Renal cortex interstitium (tissue), 11 donors: ENCODE measurements at regions not wholly inside any gene's neighbourhood (a gene's known extent, or its start where the extent isn't known, plus 50 kb on each side); places are given as distances from the start of the nearest gene placed in this dataset.
"Not testable (repeated sequence)": the region's sequence is repeated elsewhere in the genome, so short reads cannot be mapped to it uniquely, and the experiment has no call there.

Experiments used
- DNase-seq, 11 donors: peaks; one replicate each; pipeline ENCODE4 v3.0.0-alpha.2; 2013; ENCODE audit warnings: low read depth in 9 of 11, low spot score in 4 of 11; ENCODE audit errors: extremely low read depth in 1 of 11

DNA sequence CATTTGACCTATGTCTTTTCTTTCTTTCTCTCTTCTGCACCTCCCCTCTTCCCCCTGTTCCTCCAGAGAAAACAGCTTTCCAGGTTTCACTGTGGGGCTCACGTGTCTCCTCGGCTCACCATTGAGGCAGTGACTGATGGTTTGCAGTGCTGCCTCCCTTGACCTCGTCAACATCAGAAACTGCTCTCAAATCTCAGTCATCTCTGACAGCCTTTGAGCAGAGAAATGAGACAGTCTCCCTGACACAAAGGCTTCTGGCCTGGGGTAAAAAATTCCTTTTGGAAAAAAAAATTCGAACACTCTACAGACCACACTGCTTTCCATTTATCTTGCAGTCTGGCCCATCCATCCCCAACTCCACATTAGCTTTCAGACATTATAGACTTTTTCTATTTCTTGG is 450.0 kb downstream of the TFAP2B start:
- DNase-seq: no peak

DNA sequence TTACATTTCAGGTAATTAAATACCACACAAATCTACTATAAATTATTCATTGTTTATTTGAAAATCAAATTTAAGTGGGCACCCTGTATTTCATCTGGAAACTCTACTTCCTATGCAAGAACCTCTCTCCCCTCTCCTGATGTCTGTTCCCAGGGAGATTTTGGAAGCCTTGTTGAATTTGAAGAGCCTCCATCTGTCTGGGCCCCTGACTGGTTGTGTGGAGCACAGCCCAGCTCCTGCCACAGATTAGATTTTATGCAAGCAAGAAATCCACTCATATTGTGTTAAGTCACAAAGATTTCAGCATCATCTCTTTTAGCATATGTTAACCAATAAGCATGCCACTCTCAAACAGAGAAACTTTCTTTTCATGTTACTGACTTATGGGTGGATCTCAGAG is 451.2 kb downstream of the TFAP2B start:
- DNase-seq: no peak

DNA sequence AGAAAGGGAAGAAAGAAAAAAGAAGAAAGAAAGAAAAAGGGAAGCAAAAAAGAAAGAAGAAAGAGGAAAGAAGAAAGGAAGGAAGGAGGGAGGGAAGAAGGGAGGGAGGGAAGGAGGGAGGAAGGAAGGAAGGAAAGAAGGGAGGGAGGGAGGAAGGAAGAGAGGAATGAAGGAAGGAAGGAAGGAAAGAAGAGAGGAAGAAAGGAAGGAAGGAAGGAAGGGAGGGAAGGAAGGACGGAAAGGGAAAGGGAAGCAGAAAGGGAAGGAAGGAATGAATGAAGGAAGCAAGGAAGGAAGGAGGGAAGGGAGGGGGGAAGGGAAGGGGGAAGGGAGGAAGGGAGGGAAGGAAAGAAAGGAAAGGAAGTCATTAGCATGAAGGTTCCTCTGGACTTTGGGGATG is 452.9 kb downstream of the TFAP2B start:
- no peak for DNase-seq

DNA sequence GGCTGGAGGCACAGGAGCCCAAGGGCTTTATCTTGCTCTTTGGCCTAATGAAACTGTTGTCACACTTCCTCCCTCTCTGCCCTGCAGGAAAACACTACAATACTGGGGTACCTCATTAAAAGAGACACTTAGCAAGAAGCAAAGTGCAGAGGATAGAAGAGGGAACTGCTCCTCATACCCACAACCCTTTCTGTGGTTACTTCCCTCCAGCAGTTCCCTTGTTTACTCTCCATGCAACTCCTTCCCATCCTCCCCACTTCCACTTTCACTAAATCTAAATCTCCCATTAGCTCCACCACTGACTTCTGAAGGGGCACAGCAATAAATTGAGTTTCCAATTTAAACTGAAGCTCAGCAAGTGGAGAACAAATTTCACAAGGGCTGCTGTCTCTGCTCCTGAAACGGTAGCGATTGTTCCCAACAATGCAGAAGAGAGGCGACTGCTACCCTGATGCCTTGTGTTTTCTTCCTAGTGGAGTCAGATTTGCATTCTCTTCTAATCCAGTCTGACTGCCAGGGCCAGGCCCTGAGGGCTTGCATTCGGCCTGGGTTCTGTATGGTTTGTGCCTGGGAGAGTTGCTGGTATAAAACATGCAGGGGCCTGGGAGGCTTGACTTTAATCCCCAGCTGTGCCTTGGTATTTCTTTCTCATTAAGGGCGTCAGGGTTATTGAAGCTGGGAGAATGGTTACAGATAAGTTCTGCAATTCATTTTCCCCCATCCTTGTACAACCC is 454.7 kb downstream of the TFAP2B start:
- no peak for DNase-seq

DNA sequence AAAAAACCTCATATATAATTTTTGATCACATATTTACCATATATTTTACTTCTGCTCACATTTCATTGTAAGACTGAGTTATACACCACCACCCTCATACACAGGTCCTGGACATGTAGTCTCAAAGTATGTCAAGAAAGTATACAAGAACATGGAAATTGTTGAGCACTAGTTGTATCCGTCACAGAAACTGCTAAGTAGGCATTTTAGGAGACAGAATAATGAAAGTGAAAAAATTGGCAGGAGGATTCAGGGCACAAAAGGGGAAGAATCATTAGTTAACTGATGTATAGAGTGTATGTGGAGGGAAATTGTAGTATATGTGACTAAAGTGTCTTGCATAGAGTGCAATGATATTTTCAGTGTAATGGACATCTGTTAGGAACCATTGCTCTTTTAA is 458.8 kb downstream of the TFAP2B start:
- DNase-seq: no peak

DNA sequence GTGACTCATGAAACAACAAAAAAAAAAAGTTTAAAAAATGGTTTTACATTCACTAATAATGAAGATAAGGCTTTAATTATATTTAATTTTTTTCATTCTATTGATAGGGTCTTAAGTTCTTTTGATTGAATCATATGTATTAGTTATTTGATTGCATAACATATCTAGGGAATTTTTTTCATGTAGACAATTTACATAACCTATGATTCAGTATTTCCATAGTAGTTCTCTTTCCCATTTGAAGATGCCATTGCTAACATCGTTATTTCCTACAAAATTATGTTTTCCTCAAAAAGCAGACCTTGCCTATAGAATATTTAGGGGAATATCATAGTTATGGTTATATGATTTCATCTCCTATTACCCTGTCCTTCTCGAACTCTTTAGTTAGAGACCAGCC is 463.4 kb downstream of the TFAP2B start:
- DNase-seq: no peak

DNA sequence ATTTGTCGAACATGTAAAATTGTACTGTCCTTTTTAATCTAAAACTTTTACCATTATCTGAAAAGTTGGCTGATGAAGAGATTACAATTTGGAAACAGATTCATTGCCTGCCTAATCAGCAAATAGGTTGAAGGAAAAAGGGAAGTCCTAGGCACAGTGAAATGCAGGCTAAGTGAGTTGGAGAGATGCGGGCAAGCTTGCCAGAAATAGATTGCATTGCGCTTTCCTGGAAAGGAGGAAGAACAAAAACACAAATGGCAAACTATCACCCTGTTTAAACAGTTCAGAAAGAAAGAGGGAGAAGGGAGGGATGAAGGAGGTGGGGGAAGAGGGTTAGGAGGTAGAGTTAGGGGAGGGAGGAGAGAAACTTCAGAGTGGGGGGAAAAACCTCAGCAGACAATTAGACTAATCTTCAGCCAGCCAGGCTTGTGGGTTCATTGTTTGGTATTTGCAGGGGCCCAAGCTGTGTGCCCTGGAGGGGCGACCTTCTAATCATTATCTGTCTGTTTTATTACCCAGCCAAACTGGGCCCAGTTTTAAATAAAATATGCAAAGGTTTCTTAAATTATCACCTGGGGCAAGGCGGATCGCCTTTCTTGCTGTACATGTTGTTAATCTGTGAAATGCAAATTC is 465.2 kb downstream of the TFAP2B start:
- DNase-seq: no peak

DNA sequence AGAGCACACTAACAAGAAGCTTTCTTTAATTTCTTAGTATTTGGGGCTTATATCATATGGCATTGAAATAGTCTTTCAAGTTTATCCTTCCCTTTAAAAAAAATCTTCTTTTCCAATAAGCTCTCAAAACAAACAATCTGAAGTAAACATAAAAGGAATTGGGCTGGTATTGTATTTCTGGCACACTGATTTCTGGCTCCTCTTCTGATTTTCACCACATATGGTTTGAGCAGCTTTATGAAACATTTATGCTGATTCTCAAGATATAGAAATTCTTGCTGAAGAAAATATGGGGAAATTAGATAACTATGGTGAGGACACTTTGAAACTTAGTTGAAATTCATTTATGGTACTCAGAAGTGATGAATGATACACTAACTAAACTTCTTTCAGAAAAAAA is 467.2 kb downstream of the TFAP2B start:
- no peak for DNase-seq

DNA sequence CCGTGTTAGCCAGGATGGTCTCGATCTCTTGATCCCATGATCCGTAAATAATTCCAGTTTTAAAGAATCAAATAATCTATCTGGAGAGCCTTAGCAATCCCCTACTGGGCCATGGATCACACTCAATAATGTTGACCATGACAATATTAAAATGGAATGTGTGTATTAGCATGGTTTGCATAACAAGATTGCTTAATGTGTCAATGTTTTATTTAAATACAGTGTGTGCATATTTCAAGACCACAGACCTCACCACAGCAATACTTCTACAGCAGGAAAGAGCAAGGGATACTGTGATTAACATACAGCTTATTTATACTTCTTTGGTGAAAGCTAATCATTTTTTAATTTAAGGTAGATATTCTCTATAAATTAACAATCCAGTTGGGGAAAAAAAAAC is 470.4 kb downstream of the TFAP2B start:
- DNase-seq: no peak

DNA sequence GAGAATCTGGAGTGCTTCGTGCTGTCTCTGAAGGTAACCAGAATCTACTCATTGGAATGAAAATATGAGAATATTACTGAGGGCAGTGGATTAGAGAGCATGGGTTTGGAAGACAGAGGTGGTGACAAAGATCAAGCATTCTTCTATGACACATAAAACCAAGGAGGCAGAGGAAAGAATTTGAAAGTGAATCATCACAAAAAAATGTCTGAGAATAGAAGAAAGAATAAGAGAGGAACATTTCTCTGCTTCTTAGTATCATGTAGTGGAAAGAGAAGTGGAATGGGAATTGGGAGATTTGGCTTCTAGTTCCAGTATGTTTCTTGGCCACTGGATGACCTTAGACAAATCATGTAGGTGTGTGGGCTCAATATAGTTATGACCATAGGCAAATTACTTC is 474.0 kb downstream of the TFAP2B start:
- no peak for DNase-seq

DNA sequence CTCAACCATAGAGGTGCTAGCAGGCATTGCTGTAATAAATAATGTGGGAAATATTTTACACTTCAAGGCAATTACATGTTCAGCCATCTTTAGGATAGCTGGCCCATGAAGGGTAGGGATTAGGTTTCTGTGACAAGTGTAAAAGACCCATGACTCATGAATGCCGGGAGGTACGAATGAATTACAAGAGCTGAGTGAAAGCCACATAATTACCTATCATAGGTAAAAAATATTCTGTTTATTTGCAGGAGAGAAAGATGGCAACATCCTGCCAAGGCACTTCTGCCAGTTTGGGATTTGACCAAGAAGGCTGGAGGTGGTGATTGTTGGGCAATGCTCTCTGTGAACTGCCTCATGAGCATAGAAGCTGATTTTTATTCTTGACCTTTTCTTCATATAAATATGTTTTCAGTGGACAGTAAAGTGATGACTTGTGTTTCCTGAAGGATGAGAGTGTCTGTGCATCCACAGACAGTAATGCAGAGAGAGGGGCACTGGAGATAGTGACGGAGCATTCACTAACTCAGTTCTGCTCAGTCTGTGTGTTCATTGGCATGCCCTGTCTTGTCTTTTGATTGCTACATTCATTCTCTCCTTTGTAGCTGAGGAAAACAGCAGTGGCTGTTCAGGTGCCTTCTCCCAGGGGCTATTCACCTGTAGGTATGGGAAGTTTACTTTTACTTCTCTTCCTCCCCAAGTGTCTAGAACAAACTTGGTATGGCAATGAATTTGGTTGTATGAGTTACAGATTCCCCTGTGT is 481.1 kb downstream of the TFAP2B start:
- DNase-seq: no peak

DNA sequence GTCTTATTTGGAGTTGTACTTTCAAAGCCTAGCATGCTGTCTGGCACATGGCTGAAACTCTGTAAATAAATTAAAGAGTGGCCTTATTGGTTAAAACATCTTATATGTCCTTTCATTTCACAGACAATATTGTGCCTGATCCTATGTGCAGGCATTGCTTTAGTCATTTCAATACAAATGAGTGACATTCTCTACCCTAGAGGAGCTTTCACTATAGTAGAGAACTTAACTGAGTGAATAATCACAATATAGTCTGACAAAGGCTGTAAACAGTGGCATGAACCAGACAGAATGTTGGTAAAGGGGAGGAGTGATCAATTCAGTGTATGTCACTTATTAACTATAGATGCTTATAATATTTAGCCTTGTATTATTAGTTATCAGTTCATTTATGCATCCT is 481.8 kb downstream of the TFAP2B start:
- DNase-seq: no peak

DNA sequence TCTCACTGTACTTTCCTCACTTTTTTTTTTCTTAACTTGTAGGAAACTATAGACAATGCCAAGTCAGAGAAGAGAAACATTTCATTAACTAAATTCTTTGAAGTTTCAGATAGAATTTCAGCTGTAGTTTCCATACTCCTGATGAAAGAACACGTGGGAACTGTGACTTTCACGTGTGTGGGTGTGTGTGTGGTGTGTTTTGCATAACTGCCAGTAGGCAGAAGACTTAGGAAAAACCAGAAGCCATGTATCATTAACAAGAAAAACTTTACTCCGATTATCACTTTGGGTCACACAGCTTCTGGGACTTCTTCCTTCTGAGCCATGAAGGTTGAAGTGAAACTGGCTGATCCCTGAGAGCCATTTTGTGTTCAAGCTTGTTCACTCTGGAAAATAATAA is 483.3 kb downstream of the TFAP2B start:
- DNase-seq: no peak

DNA sequence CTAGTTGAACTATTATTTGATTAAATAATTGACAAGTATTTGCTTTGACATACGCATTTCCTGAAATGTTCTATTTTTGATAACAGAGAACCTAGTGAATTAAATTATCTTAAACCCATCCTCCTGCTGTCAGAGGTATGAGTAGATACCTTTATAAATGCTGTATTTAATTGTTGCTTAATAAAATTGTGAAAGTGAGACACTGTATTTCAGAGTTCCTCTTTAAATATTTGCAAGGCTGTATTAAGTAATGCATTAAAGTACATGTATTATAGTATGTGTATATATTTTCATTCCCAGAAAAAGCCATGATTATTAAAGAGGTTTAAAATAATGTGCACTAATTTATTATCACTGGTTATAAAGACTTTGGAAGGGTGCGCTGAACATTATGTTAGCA is 483.8 kb downstream of the TFAP2B start:
- no peak for DNase-seq

DNA sequence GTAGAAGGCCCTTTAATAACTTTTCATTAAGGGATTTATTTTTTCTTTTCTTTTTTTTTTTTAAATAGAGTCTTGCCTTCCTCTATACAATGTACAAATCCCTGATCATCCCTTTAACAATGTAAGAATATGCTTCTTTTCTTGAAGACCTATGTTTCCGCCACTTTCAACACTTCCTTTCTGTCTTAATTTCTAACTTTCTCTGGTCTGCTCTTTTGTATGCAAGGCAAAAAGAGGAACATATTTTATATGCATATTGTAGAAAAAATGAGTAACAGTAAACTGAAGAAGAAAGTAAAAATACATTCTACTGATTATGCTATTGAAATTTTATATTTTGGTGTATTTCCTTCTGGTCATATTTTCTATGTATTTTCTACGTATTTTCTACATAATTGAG is 484.7 kb downstream of the TFAP2B start:
- no peak for DNase-seq

DNA sequence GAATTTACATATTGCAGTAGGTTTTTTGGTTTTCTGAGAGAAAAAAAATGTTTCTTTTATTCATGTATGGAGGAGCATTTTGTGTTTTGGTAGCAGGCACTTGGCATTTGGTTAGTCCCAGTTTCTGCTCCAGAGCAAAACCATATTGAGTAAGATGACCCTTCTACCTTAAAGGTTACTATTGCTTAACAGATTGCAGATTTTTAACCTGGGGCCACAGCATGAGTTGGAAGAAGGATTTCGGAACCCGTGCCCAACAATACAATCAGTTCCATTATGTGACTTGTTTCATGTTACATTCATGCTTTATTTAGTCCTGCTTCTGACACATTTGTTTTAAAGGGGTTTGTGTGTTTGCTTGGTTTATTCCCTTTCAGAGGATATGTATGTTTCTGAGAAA is 496.3 kb downstream of the TFAP2B start:
- no peak for DNase-seq

DNA sequence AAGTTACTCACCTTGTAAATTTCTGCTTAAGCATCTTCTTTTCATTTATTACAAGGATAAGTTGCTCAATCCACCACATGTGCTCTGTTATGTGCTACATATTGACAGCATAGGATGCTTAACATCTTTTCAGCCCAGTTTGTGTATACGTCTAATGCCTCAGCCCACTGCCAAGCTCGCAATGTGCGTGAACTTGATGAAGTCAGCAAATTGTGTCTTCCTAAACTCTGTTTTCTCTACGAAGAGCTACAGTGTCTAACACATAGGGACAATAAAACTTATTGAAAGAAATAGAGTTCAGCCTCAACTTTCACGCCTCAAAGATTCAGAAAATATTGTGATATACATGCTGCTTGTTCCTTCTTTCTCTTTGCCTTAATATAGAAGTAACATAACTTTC is 500.0 kb downstream of the TFAP2B start:
- DNase-seq: no peak

DNA sequence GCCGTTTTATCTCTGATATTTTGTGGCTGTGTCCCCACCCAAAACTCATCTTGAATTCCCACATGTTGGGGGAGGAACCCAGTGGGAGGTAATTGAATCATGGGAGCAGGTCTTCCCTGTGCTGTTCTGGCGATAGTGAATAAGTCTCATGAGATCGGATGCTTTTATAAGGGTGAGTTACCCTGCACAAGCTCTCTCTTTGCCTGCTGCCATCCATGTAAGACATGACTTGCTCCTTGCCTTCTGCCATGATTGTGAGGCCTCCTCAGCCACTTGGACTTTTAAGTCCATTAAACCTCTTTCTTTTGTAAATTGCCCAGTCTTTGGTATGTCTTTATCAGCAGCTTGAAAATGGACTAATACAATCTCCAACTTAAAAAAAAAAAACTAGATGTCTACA is 502.8 kb downstream of the TFAP2B start:
- not testable (repeated sequence) for DNase-seq

DNA sequence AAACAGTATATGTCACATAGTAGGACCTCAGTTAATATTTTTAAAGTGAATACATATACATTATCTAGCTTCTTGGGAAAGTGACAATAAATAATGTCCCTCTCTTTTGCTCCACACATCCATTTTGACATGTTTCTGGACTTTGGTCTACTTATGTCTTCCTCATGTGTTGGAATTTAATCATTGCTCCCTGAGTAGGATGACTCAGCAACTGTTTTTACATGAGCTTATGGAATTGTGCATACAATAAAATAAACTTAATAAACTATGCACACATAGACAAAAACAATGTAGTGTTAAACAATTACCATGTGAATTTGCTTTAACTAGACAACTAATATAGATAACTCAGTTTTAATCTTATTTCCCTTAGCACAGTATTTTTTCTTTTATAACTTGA is 503.8 kb downstream of the TFAP2B start:
- DNase-seq: no peak

DNA sequence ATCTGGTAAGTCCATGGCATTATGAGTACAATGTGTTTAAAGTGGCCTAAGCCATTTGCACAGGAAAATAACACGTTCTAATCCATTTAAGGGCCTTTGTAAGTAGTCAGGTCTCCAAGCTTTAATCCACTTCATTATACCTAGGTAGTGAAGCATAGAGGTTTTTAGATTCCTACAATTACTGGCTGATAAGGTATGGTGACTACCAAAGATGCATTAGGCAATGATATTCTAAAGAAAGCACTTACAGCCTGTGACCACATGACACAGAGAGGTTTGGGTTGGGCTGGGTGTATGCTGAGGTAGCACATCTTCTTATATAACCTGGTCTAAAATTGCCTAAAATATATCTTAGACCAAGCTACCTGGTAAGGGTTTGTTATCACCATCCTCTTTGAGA is 504.4 kb downstream of the TFAP2B start:
- DNase-seq: no peak

DNA sequence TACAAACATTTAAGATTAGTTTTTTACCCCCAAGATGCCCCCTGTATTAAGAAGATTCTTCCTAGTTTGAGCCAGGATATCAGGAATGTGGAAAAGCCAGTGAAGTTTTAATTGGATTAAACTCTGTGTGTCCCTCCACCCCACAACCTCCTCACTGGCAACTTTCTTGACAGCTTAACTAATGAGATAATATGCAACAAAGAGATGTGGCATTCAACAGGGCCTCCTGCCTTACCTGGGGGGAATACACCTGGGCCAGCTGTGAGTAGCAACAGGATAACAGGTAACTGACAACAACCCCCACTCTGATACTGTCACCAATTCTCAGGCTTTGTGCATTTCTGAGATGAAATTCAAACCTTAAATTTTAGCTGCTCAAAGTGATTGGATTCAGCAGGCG is 512.3 kb downstream of the TFAP2B start:
- DNase-seq: no peak
